ENCODE measurements at regions not wholly inside any gene's neighbourhood (a gene's known extent, or its start where the extent isn't known, plus 50 kb on each side); places are given as distances from the start of the nearest gene placed in this dataset.
A peak's percentile ranks its signal among the peaks of the same experiment; 100 is the strongest.
"Not testable (repeated sequence)": the region's sequence is repeated elsewhere in the genome, so short reads cannot be mapped to it uniquely, and the experiment has no call there.

DNA sequence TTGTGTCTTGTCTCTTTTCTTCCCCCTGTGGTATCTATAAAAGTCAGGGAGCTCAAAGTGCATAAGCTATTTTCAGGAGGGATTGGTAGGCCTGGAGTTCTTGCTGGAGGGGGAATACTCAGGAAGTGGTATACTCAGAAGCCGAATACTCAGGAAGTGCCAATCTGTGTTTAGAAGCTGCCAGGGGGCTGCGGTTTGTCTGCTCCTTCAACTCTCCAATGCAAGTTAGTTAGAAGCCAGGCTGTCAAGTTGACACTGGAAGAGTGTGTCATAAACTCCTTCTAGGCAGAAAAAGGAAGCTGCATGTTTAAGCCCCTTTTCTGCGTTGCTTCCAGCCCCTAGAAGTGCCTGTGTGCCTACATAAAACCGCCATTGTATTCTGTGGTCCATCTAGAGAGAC is 366.5 kb downstream of the TAF11L14 start:
- no peak for ATAC-seq
- no peak for DNase-seq
- intact Hi-C loops (cut with DNase I, micrococcal nuclease): no loop called here

DNA sequence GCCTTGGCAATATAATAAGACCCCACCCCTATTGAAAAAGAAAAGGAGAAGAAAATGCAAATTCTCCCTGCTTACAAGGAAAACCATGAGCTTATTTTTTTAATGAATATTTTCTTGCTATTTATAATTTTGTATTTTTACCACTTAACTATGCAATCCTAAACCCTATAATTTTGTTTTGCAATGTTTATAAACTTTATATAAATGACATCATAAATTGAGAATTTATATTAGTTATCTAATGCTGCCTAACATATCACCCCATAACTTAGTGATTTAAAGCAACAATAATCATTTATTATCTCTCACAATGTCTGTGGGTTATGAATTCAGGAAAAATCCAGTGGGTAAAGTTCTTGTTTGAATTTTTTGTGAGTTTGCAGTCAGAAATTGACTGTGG is 369.1 kb downstream of the TAF11L14 start:
- intact Hi-C loops (cut with DNase I, micrococcal nuclease): no loop called here
- ATAC-seq (no peak), DNase-seq (no peak)

- DNase-seq (no peak), ATAC-seq (no peak)
- intact Hi-C loops (cut with DNase I, micrococcal nuclease): no loop called here
Measured at GRCh38 chr5:18003784-18004183, 369.5 kb downstream of the TAF11L14 start.

GRCh38 chr5:18006235-18006634 is 372.0 kb downstream of the TAF11L14 start:
- intact Hi-C loops (cut with DNase I, micrococcal nuclease); ATAC-seq: not testable (repeated sequence)
- DNase-seq: peak in 1 of 2 donors; percentile 3

DNA sequence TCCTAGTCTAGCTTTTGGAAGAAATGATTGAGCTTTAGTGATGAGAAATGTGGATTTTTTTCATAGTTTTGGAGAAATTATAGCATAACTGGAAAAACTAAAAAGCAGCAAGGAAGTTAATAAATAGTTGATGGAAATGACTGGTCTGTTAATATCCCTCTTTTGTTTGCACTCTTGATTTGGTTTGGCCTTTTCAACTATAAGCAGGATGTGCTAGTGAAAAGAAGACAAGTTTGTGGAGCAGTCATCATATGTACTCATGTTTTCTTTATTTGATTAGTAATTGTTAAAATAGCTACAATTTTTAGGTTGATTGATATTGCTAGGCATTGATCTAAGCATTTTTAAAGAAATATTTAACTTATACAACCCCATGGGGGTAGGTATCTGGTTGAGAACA is 374.7 kb downstream of the TAF11L14 start:
- DNase-seq: no peak
- intact Hi-C loops (cut with DNase I, micrococcal nuclease): no loop called here
- no peak for ATAC-seq

- ATAC-seq: no peak
- intact Hi-C loops (cut with DNase I, micrococcal nuclease): no loop called here
- no peak for DNase-seq
Measured at GRCh38 chr5:18010053-18010452, 375.8 kb downstream of the TAF11L14 start.

GRCh38 chr5:18018472-18018871 is 384.2 kb downstream of the TAF11L14 start:
- ATAC-seq (no peak), DNase-seq (no peak)
- intact Hi-C loops (cut with DNase I, micrococcal nuclease): no loop called here

DNA sequence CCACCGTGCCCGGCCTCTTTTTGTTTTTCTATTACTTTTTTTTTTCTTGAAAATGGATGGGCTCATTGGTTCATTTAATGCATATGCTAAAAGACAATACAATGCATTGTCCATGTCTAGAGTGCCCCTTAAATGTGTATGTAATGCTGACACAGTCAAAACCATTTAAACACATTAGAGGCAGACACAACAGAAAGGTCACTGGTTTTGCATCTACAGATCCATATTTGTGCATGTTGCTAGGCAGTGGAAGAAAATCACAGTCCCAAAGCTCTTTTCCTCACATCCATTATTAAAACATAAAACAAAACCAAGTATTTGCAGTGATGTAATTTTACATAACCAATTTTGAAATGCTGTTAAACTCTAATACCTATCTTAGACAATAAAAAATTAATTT is 389.0 kb downstream of the TAF11L14 start:
- DNase-seq (no peak), ATAC-seq (no peak)
- intact Hi-C loops (cut with DNase I, micrococcal nuclease): no loop called here

DNA sequence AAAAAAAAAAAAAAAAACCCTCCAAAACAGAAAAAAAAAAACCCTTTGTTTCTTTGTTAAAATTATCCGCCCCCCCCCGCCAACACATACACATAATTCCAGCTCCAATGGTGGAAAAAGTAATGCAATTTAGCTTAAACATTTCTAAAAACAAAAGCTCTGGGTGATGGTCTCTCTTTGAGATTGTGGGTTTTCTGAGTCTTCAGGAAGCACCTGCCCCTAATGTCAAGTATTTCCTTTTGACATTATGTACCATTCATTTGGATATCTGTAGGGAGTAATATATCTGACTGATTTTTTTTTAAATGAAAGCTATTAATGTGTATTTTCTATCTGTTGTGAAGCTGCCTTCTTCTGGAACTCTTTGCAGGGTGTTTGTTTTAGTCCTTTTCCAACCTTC is 389.7 kb downstream of the TAF11L14 start:
- DNase-seq (no peak), ATAC-seq (no peak)
- intact Hi-C loops (cut with DNase I, micrococcal nuclease): no loop called here

GRCh38 chr5:18024542-18024941 is 390.3 kb downstream of the TAF11L14 start:
- DNase-seq (no peak), ATAC-seq (no peak)
- intact Hi-C loops (cut with DNase I, micrococcal nuclease): no loop called here

DNA sequence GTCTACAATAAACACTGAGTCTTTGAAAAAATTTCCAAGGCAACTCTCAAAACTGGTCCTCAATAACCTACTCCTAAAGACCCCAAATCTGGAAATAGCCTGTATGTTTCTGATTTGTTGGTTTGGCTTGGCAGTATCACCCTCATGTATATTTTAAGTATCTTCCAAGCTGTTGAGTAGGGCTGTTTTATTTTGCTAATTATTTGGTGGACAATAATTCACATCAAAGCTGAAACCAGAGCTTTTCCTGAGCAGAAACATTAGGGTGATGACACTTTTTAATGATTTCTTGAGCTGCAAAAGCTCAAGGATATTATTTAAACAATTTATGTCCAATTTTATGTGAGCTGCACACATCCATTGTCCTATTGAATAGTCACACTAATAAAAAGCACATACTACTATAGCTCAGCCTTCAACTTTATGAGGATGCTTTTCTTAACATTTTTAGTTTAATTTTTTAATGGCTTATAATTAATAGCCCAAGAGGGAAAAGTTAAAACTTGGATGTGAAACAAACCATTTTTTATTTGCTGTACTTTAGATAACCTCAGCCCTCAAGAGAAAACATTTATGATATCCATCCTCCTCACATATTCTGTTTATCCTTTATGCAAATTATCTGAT is 393.1 kb downstream of the TAF11L14 start:
- ATAC-seq (no peak), DNase-seq (no peak)
- intact Hi-C loops (cut with DNase I, micrococcal nuclease): no loop called here

- intact Hi-C loops (cut with DNase I, micrococcal nuclease): no loop called here
- ATAC-seq (no peak), DNase-seq (no peak)
Measured at GRCh38 chr5:18028036-18028435, 393.8 kb downstream of the TAF11L14 start.

DNA sequence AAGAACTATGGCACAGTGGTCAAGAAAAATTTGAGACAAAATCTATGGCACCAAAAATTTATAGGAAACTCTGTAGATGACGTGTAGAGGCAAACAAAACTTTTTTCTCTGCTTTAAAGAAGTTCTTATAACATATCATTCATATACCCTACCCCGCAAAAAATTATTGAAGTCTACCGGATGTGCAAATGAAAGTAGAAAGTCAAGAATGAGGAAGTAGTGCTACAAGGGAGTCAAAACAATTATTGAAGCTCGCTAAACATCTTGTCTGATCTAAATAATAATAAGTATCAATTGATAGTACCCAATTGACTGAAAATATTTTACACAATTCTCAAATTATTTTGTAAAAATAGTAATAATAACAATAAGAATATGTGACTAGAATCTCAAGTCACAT is 398.5 kb downstream of the TAF11L14 start:
- intact Hi-C loops (cut with DNase I, micrococcal nuclease): no loop called here
- ATAC-seq: no peak
- no peak for DNase-seq

DNA sequence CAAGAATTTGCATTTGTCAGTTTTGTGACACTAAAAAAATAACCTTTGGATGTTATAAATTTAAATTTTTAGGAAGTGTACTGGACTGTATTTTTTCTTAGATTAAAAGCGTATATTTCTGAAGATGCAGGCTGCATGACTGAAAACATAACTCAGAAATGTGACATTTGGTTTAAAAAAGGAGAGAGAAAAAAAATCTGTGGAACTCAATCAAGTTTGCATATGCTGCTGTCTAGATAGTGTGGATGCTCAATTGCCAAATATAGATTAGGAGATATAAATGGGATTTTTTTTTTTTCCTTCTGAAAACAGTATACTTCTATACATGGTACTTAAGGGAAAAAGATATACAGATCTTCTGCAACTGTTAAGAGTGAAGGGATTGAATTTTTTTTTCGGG is 402.3 kb downstream of the TAF11L14 start:
- intact Hi-C loops (cut with DNase I, micrococcal nuclease): no loop called here
- ATAC-seq: no peak

DNA sequence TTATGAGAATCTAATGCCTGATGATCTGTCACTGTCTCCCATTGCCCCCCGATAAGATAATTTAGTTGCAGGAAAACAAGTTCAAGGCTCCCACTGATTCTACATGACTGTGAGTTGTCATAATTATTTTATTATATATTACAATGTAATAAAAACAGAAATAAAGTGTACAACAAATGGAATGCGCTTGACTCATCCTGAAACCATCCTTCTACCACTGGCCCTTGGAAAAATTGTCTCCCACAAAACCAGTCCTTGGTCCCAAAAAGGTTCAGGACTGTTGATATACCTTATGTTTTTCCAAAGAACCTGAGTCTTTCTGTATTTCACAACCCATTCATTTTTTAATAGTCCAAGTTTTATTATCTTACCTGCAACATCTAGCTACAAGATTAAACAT is 403.5 kb downstream of the TAF11L14 start:
- intact Hi-C loops (cut with DNase I, micrococcal nuclease): no loop called here
- DNase-seq (no peak), ATAC-seq (no peak)

More for the DNA sequence above, 402.3 kb downstream of the TAF11L14 start:
- DNase-seq: no peak

- DNase-seq (no peak), ATAC-seq (no peak)
- intact Hi-C loops (cut with DNase I, micrococcal nuclease): no loop called here
Measured at GRCh38 chr5:18043344-18043743, 409.1 kb downstream of the TAF11L14 start.

- DNase-seq: no peak
- intact Hi-C loops (cut with DNase I, micrococcal nuclease): no loop called here
- no peak for ATAC-seq
Measured at GRCh38 chr5:18048449-18048848, 414.2 kb downstream of the TAF11L14 start.

DNA sequence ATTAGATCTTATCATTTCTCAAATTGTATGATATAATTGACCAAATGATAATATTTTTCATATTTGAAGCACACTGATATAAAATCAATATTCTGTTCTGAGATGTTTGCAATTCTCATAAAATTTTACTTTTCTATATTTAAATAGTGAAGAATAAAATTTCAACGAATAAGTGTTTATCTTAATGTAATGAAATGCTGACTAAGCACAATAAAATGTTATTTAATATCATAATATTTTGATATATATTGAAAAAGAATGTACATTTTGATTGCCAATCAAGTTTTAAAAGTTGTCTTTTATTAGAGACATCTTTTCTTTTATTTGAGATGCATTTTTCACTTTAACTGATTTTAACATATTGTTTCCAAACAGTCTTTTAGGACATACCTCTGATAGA is 416.1 kb downstream of the TAF11L14 start:
- DNase-seq (no peak), ATAC-seq (no peak)
- intact Hi-C loops (cut with DNase I, micrococcal nuclease): no loop called here

GRCh38 chr5:18050776-18051175 is 416.5 kb downstream of the TAF11L14 start:
- ATAC-seq: no peak

DNA sequence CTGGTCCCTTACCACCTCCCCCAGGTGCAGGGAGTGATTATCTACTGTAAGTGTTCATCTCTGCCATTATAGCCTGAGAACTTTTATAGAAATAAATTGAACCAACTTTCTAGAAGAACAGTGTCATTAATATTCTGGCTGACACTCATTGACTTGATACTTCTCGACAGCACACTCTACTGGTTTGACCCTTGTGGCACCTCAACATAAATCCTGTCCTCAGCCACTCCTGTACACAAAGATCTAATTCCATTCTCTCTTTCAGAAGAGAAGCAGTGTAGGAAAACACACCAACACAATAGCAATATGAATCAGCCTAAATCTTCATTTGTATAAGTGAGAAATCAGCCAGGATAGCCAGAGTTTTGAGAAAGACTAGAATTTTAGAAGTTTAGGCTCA is 417.7 kb downstream of the TAF11L14 start:
- intact Hi-C loops (cut with DNase I, micrococcal nuclease): no loop called here
- ATAC-seq: no peak
- DNase-seq: no peak

More at GRCh38 chr5:18050776-18051175, 416.5 kb downstream of the TAF11L14 start:
- intact Hi-C loops (cut with DNase I, micrococcal nuclease): no loop called here
- no peak for DNase-seq

- intact Hi-C loops (cut with DNase I, micrococcal nuclease): no loop called here
- ATAC-seq (no peak), DNase-seq (no peak)
Measured at GRCh38 chr5:18052569-18052968, 418.3 kb downstream of the TAF11L14 start.

- intact Hi-C loops (cut with DNase I, micrococcal nuclease): no loop called here
- DNase-seq (no peak), ATAC-seq (no peak)
Measured at GRCh38 chr5:18057725-18058124, 423.5 kb downstream of the TAF11L14 start.

All from left colon (tissue), 2 donors.